Lower lobe of right lung (tissue), 2 donors: ENCODE measurements at regions not wholly inside any gene's neighbourhood (a gene's known extent, or its start where the extent isn't known, plus 50 kb on each side); places are given as distances from the start of the nearest gene placed in this dataset.

Experiments
- ATAC-seq, 2 donors: fragments of 200-7000 bp; cut with Tn5 transposase; one replicate each; pipeline ENCODE4 v1.9.1; 2020 to 2022; ENCODE audit warnings: mild to moderate bottlenecking in 2 of 2, moderate library complexity in 2 of 2
- DNase-seq: peaks from one replicate; pipeline ENCODE4 v3.0.0-alpha.2; 2020
- H3K27ac ChIP-seq: fragments of 200-600 bp; one replicate; pipeline ENCODE4 v1.8.0; 2022
- H3K27me3 ChIP-seq: fragments of 200-600 bp; one replicate; pipeline ENCODE4 v1.8.0; 2022; ENCODE audit warnings: low read depth
- H3K36me3 ChIP-seq: fragments of 200-600 bp; one replicate; pipeline ENCODE4 v1.8.0; 2022; ENCODE audit warnings: mild to moderate bottlenecking
- H3K4me1 ChIP-seq: fragments of 200-600 bp; one replicate; pipeline ENCODE4 v1.8.0; 2022
- H3K4me3 ChIP-seq: fragments of 200-600 bp; one replicate; pipeline ENCODE4 v1.8.0; 2022; ENCODE audit warnings: mild to moderate bottlenecking
- H3K9me3 ChIP-seq: fragments of 200-600 bp; one replicate; pipeline ENCODE4 v1.8.0; 2022
- intact Hi-C: fragments of 100-400 bp; cut with DNase I; formaldehyde crosslinking; loops from one replicate; pipeline ENCODE4 v1.11.0; 2022
- TF ChIP-seq, protein P1 (sequence below): fragments of 200-600 bp; IDR thresholded peaks from one replicate; pipeline ENCODE4 v1.8.0; 2022; ENCODE audit warnings: antibody characterized with exemption, mild to moderate bottlenecking
- donor health status: DM: no; HTN: yes; CAD: no; lungs with severe emphysema.

DNA sequence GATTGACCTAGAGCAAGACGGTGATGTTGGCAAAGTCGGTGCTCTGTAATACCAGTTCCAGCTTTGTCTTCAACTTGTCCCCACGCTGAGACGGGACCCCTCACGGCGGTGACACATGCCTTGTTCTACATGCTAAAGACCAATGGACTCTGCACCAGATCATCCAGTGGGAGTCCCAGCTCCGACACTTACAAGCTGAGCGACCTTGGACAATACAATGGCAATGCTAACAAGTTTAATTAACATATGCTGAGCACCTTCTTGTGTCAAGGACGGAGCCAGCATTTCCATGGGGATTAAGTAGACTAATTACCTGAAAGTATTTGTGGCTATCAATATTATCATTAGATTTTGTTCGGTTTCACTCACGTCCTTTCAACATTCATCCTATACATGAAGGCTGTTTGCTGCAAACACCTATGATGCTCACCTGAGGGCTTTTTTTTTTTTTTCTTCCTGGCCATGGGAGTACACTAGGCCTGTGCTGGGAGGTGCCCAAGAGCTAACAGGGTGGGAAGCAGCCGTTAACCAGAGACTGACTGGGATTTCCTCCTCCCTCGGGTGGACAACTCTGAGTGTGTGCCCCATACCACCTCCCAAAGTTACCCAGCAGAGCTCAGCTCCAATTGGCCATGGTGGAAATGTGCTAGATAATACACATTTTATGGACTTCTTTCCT lies 308.6 kb upstream of the ZFHX3 start:
- DNase-seq (no peak), ATAC-seq (no peak)
- TF ChIP-seq, protein P1, sequence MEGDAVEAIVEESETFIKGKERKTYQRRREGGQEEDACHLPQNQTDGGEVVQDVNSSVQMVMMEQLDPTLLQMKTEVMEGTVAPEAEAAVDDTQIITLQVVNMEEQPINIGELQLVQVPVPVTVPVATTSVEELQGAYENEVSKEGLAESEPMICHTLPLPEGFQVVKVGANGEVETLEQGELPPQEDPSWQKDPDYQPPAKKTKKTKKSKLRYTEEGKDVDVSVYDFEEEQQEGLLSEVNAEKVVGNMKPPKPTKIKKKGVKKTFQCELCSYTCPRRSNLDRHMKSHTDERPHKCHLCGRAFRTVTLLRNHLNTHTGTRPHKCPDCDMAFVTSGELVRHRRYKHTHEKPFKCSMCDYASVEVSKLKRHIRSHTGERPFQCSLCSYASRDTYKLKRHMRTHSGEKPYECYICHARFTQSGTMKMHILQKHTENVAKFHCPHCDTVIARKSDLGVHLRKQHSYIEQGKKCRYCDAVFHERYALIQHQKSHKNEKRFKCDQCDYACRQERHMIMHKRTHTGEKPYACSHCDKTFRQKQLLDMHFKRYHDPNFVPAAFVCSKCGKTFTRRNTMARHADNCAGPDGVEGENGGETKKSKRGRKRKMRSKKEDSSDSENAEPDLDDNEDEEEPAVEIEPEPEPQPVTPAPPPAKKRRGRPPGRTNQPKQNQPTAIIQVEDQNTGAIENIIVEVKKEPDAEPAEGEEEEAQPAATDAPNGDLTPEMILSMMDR: no peak
- Histone ChIP-seq H3K4me3 (no peak overlapping the region), H3K9me3 (no peaks in the 10 kb centered on the region), H3K4me1 (no peaks in the 10 kb centered on the region), H3K27me3 (no peaks in the 10 kb centered on the region), H3K27ac (no peak overlapping the region), H3K36me3 (no peaks in the 10 kb centered on the region)
- intact Hi-C loops: no loop called here

DNA sequence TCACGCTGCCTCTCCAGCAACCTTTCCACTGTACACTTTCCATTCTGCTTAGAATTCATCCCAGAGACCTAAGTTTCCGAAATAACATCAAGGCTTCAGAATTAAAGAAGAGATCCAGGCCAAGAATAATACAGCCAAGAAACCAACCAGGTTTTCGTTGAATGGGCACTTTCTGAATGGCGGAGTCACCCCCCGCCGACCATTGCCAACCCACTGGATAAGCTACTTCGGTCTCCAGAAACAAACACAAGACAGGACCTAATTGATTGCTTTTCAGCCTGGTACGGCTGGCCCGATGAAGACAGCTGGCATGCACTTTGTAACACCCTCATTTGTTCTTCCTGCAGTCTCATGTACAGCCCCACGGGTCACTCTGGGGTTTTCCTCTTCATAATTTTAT lies 308.1 kb upstream of the ZFHX3 start:
- DNase-seq: no peak
- ATAC-seq: no peak
- Histone ChIP-seq H3K9me3 (no peaks in the 10 kb centered on the region), H3K36me3 (no peaks in the 10 kb centered on the region), H3K27me3 (no peaks in the 10 kb centered on the region), H3K27ac (no peak overlapping the region), H3K4me1 (no peaks in the 10 kb centered on the region), H3K4me3 (no peak overlapping the region)
- intact Hi-C loops: no loop called here
- TF ChIP-seq, protein P1: no peak

DNA sequence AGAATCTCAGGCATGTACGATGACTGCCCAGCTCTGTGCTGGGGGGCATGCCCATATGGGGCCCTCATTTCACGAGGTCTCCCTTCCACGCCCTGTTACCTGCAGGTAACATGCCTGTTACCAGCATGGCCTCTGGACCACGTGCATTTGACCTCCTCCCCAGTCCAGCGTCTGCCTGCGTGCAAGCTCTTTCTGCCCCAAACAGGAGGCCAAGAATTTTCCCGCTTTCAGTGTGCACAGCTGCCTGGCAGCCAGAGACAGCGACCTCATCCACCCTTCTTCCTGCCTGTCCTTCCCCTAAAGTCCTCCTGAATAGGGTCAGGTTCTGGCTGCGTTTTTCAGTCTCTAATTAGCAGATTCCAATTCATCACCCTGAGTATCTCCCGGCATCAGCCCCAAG lies 306.5 kb upstream of the ZFHX3 start:
- DNase-seq (no peak), ATAC-seq (no peak)
- Histone ChIP-seq H3K27me3 (no peaks in the 10 kb centered on the region), H3K4me3 (no peak overlapping the region), H3K9me3 (no peaks in the 10 kb centered on the region), H3K4me1 (no peaks in the 10 kb centered on the region), H3K36me3 (no peaks in the 10 kb centered on the region), H3K27ac (no peak overlapping the region)
- intact Hi-C loops: no loop called here
- TF ChIP-seq, protein P1: no peak

DNA sequence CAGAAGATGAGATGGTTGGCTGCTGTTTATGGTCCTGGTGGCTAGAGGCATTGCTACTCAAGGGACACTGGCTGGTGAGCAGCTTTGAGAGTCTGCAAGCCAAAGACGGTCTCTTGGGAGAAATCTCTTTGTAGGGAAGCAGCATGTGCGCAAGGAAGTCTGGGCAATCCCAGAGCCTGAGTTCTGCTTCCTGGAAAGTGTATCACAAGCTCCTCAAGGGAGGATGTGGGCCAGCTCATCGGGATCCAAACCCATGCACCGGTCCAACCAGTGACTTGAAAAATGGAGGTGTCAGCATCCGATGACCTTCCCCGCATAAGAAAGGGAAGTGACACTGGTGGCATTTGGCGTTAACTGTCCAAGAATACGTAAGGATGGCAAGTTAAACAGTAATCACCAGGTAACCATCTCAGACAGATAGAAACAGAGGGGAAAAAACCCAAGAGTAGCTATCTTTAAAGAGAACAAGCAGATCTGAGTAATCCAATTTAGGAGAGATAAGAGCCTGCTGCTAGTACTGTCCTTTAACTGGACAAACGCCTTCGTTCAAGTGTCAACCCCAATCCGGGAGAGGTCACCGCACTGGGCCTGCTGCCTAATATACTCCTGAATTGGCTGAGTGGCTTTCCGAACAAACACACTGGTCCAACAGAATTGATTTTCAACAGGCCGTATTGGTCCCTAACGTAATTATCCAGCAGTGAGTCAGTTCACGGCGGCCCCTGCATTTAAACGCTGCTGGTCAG lies 303.0 kb upstream of the ZFHX3 start:
- DNase-seq (no peak), ATAC-seq (no peak)
- no peak overlapping the region for H3K4me3 ChIP-seq
- no peaks in the 10 kb centered on the region for H3K27me3 ChIP-seq
- no peaks in the 10 kb centered on the region for H3K9me3 ChIP-seq
- no peaks in the 10 kb centered on the region for H3K36me3 ChIP-seq
- H3K4me1 ChIP-seq: no peaks in the 10 kb centered on the region
- TF ChIP-seq, protein P1: no peak
- no peak overlapping the region for H3K27ac ChIP-seq
- intact Hi-C loops: no loop called here

DNA sequence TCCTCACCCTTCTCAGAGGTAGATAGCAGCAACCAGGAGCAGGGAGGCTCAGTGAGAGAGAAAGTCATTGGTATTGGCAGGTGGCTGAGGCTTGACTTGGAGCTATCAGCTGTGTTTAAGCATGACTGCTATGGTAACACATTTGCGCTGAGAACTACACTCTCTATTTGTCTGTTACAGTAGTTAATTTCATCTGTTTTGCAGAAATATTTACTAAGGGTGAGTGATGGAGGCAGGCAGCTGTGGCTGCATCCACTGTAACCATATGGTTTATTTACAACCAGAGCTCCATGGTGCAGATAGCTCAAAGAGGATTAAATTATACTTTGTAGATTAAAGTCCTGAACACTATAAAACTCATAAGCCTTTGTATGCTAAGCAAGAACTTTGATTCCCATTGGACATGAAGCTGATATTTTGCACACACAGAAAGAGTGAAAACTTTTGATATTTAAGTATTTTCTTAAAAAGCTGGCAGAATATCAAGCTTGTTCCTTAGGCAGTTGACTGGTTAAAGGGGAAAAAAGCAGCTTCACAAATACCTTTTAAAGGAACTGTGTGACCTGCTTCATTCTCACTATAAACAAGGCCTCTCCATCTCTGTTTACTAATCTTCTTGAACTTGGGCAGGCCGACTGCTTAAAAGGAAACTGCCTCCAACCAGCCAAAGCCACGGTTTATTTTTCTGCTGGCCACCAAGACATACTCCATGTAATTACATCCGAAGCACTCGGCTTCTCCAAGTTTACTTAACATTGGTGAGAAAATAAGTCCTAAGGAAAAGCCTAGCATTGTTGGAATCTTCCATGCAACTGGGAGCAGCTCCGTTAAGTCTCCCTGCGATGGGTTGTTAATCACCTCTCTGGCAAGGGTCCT lies 299.8 kb upstream of the ZFHX3 start:
- H3K4me3 ChIP-seq: no peak overlapping the region
- no peaks in the 10 kb centered on the region for H3K27me3 ChIP-seq
- ATAC-seq: no peak
- no peaks in the 10 kb centered on the region for H3K9me3 ChIP-seq
- no peak for DNase-seq
- H3K27ac ChIP-seq: no peak overlapping the region
- intact Hi-C loops: no loop called here
- TF ChIP-seq, protein P1: no peak
- H3K4me1 ChIP-seq: no peaks in the 10 kb centered on the region
- H3K36me3 ChIP-seq: no peaks in the 10 kb centered on the region
